Fibroblast of pulmonary artery (primary cell): ENCODE measurements at regions not wholly inside any gene's neighbourhood (a gene's known extent, or its start where the extent isn't known, plus 50 kb on each side); places are given as distances from the start of the nearest gene placed in this dataset.

Experiments
- DNase-seq: peaks from one replicate; pipeline ENCODE4 v3.0.0-alpha.2; 2010; ENCODE audit warnings: low read depth
- H3K4me3 ChIP-seq: replicated peaks from 2 replicates; pipeline ENCODE4 v1.5.1; 2011; ENCODE audit warnings: low read depth, mild to moderate bottlenecking, control low read depth, low read length, moderate library complexity
- TF ChIP-seq, protein P1 (sequence below): IDR thresholded peaks from 2 replicates; pipeline ENCODE4 v1.5.1; 2011; ENCODE audit warnings: mild to moderate bottlenecking, control low read depth, low read length, inconsistent platforms; ENCODE audit errors: missing control alignments

DNA sequence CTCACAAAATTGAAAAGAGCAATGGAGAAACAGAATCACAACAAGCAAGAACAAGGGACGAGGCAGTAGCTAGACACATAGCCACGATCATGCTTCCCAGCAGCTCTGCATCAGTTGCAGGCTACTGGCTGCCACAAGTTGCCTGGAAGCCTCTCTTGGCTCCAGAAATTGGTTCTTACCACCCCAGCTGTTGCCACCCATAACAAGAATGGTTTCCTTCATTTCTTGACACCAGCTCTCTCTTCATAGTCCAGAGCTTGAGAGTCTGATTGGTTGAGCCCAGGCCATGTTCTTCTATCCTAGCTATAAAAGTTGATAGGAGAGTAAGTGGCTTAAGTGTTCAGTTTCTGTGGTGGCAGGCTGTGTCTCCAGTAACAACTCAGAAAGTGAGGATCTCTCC is 210.7 kb upstream of the ANKRD55 start:
- DNase-seq: no peak
- TF ChIP-seq, protein P1, sequence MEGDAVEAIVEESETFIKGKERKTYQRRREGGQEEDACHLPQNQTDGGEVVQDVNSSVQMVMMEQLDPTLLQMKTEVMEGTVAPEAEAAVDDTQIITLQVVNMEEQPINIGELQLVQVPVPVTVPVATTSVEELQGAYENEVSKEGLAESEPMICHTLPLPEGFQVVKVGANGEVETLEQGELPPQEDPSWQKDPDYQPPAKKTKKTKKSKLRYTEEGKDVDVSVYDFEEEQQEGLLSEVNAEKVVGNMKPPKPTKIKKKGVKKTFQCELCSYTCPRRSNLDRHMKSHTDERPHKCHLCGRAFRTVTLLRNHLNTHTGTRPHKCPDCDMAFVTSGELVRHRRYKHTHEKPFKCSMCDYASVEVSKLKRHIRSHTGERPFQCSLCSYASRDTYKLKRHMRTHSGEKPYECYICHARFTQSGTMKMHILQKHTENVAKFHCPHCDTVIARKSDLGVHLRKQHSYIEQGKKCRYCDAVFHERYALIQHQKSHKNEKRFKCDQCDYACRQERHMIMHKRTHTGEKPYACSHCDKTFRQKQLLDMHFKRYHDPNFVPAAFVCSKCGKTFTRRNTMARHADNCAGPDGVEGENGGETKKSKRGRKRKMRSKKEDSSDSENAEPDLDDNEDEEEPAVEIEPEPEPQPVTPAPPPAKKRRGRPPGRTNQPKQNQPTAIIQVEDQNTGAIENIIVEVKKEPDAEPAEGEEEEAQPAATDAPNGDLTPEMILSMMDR: no peak

DNA sequence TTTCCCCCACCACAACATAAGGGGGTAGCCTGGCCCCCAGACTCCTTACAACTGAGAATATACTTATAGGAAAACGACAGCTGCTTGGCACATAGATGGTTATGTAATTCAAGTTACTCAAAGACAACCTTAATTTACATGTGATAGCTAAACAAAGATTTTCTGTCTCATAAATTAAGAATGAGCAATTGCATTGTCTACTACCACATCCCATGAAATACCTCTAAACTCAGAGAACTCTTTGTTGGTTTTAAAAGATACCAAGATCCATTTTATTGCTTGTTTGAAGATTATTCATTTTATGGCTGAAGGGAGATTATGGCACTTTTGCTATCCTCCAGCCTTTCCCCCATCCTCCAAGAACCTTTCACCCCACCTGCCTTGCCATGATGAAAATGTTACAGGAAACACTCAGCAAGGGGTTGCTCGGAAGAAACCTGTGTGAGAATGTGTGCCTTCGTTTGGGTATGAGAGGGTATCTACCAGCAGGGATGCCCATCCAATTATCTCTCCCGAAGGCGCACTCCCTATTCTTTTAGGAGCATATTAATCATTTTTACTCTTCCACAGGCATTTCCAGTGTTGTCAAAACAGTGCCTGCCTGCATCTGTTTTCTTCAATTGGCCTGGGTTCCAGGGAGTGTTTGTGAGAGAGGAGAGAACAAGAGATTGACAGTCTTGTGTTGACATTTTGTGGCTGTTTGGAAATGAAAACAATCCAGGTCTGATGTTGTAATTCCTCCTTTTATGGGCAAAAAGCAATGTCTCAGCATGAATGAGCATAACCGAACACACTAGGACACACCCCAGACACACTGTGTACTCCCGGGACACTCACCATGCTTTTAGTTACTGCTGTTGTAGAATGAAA is 208.0 kb upstream of the ANKRD55 start:
- TF ChIP-seq, protein P1: no peak
- H3K4me3 ChIP-seq: no peak overlapping the region
- peak; percentile 97 for DNase-seq

More for the DNA sequence above, 210.7 kb upstream of the ANKRD55 start:
- H3K4me3 ChIP-seq: no peak overlapping the region

DNA sequence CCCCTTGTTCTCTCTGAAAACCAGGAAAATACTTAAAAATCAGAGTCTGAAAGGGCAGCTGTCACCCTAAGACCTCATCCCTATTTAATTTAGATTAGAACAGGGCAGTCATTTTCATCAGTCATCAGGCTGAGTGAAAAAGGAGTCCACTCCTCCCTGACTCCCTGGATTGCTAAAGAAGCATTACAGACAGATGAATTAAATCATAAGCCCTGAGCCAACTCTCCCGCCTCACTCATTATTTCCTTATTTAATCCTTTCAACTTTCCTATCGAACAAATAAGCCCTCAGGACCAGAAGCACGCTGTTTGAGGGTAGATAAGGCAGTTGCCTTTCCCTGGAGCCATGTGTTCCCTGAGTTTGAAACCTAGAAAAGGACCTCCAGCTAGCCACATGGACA is 201.9 kb upstream of the ANKRD55 start:
- no peak overlapping the region for H3K4me3 ChIP-seq
- no peak for DNase-seq
- TF ChIP-seq, protein P1: no peak

DNA sequence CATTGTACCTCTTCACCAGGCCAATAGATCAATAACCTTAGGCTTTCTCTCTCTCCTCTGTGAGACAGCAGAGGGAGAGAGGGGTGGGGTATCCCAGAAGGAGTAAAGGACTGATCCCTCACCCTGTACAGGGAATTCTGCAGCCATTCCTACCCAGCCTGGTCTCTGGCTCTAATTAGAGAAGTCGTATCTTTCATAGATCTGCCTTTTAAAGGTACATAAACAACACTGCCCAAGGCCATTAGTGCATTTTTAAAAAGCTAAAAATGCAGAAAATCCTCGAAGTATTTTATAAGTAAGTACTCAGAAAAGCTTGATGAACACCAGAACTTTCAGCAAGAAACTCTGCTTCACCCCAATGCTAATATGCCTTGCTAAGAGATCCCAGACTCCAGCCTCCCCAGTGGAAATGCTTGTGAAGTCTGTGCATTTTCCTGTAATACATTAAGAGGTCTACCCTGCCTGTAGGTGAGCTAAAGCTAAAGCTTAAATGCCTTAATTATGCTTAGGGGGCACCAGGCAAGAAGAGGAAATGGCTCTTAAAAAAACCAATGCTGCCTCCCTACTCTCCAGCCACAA is 200.0 kb upstream of the ANKRD55 start:
- TF ChIP-seq, protein P1: no peak
- no peak for DNase-seq
- no peak overlapping the region for H3K4me3 ChIP-seq

DNA sequence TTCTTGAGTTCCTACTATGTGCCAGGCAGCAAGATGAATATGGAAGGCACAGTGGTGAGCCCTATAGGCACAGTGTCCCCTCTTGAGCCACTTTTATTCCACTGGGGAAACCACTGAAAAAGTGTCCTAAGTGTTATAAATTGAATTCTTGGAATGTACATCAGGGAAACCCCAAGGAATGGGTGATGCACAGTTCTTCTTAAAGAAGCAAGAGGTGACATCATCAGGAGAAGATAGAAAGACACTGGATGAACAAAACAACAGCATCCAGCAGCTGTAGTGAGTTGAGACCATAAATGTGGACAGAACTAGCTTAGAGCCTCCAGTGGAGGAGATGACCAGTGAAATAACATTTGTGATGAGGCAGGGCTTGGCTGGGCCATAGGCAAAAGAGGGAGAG is 199.2 kb upstream of the ANKRD55 start:
- DNase-seq: peak; percentile 25
- no peak overlapping the region for H3K4me3 ChIP-seq
- TF ChIP-seq, protein P1: no peak

DNA sequence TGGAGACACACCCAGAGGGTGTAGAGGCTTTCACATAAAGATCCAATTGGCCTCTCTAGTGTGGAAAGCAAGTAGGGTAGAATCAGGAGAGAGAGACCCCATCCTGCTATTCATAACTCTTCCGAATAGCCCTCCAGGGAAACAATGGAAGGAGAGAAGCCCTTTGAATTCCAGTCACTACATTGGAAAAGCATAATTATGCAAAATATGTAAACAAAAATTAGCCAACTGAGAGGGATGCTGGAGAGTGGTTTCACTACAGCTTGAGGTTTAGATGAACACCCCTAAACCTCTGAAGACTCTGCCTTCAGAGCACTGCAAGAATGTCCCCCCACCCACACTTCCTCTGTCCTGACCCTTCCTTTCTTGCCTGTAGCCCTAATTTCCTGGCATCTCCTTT is 197.3 kb upstream of the ANKRD55 start:
- no peak overlapping the region for H3K4me3 ChIP-seq
- TF ChIP-seq, protein P1: no peak
- no peak for DNase-seq

DNA sequence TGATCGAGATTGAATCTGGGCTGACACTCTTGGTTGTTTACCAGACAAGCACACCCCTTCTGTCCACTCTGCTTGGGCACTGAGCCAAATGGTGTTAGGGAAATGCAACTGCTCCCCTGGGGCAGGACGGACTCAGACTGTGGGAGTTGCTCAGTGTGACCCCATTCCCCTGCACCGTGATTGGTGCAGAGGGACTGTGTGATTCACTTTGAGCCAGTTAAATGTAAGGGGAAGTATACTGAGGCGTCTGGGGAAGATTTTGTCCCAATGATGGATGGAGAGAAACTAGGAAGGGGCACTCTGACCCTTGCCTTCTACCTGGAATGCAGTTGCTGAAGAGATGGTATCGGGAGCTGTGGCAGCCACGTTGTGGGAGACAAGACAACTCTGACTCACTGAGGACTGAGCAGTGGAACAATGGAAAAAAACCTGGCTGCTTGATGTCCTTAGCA is 196.0 kb upstream of the ANKRD55 start:
- no peak overlapping the region for H3K4me3 ChIP-seq
- DNase-seq: no peak
- TF ChIP-seq, protein P1: no peak
